ENCODE measurements at regions not wholly inside any gene's neighbourhood (a gene's known extent, or its start where the extent isn't known, plus 50 kb on each side); places are given as distances from the start of the nearest gene placed in this dataset.

- Mint-ChIP-seq H3K27me3 (no peaks in the 10 kb centered on the region), H3K4me3 (no peak overlapping the region), H3K27ac (no peak overlapping the region), H3K4me1 (no peaks in the 10 kb centered on the region), H3K36me3 (ENCODE audit: low read depth) (no peaks in the 10 kb centered on the region), H3K9me3 (no peaks in the 10 kb centered on the region)
- POLR2A ChIA-PET: no interaction called here
- ATAC-seq (ENCODE audit: low read depth) (no peak), DNase-seq (no peak)
- CTCF ChIA-PET: no interaction called here
- TF ChIP-seq CTCF (IDR thresholded peaks at IDR 0.05): no peak
- intact Hi-C loops (cut with micrococcal nuclease): no loop called here
Measured at GRCh38 chr1:190847166-190847565, 369.5 kb upstream of the BRINP3 start.

GRCh38 chr1:190849346-190849745 lies 371.7 kb upstream of the BRINP3 start:
- Mint-ChIP-seq H3K4me1 (no peaks in the 10 kb centered on the region), H3K4me3 (no peak overlapping the region), H3K27ac (no peak overlapping the region), H3K27me3 (no peaks in the 10 kb centered on the region), H3K36me3 (ENCODE audit: low read depth) (no peaks in the 10 kb centered on the region), H3K9me3 (peaks cover 7% of the 10 kb centered on the region)
- intact Hi-C loops (cut with micrococcal nuclease): no loop called here
- TF ChIP-seq CTCF (IDR thresholded peaks at IDR 0.05): no peak
- POLR2A ChIA-PET: no interaction called here
- CTCF ChIA-PET: no interaction called here
- DNase-seq (no peak), ATAC-seq (ENCODE audit: low read depth) (no peak)

- CTCF ChIA-PET: no interaction called here
- no peak for TF ChIP-seq CTCF (IDR thresholded peaks at IDR 0.05)
- no peaks in the 10 kb centered on the region for H3K4me1 Mint-ChIP-seq
- no peaks in the 10 kb centered on the region for H3K36me3 Mint-ChIP-seq (ENCODE audit: low read depth)
- no peak overlapping the region for H3K4me3 Mint-ChIP-seq
- no peak for ATAC-seq (ENCODE audit: low read depth)
- H3K9me3 Mint-ChIP-seq: peaks cover 7% of the 10 kb centered on the region
- intact Hi-C loops (cut with micrococcal nuclease): no loop called here
- H3K27me3 Mint-ChIP-seq: no peaks in the 10 kb centered on the region
- no peak overlapping the region for H3K27ac Mint-ChIP-seq
- no peak for DNase-seq
- POLR2A ChIA-PET: no interaction called here
Measured at GRCh38 chr1:190852611-190853010, 374.9 kb upstream of the BRINP3 start.

- no peak overlapping the region for H3K27ac Mint-ChIP-seq
- ChIA-PET POLR2A (no interaction called here), CTCF (no interaction called here)
- H3K4me3 Mint-ChIP-seq: no peak overlapping the region
- intact Hi-C loops (cut with micrococcal nuclease): no loop called here
- no peaks in the 10 kb centered on the region for H3K36me3 Mint-ChIP-seq (ENCODE audit: low read depth)
- ATAC-seq (ENCODE audit: low read depth): no peak
- no peak for TF ChIP-seq CTCF (IDR thresholded peaks at IDR 0.05)
- peaks cover 8% of the 10 kb centered on the region for H3K9me3 Mint-ChIP-seq
- H3K4me1 Mint-ChIP-seq: no peaks in the 10 kb centered on the region
- DNase-seq: no peak
- no peaks in the 10 kb centered on the region for H3K27me3 Mint-ChIP-seq
Measured at GRCh38 chr1:190858140-190858539, 380.5 kb upstream of the BRINP3 start.

GRCh38 chr1:190864013-190864641 lies 386.5 kb upstream of the BRINP3 start:
- Mint-ChIP-seq H3K9me3 (peaks cover 2% of the 10 kb centered on the region), H3K4me1 (no peaks in the 10 kb centered on the region), H3K36me3 (ENCODE audit: low read depth) (no peaks in the 10 kb centered on the region), H3K4me3 (no peak overlapping the region), H3K27me3 (no peaks in the 10 kb centered on the region), H3K27ac (no peak overlapping the region)
- DNase-seq: no peak
- no peak for ATAC-seq (ENCODE audit: low read depth)
- POLR2A ChIA-PET: no interaction called here
- intact Hi-C loops (cut with micrococcal nuclease): no loop called here
- CTCF ChIA-PET: no interaction called here
- no peak for TF ChIP-seq CTCF (IDR thresholded peaks at IDR 0.05)
